WERI-Rb-1 (cell line): ENCODE measurements at regions not wholly inside any gene's neighbourhood (a gene's known extent, or its start where the extent isn't known, plus 50 kb on each side); places are given as distances from the start of the nearest gene placed in this dataset.
"Not testable (repeated sequence)": the region's sequence is repeated elsewhere in the genome, so short reads cannot be mapped to it uniquely, and the experiment has no call there.

Source experiments
- DNase-seq: peaks from one replicate; pipeline ENCODE4 v3.0.0-alpha.2; 2020
- H3K27ac ChIP-seq: fragments of 250-450 bp; sonication (Bioruptor Pico); 2 replicates; pipeline ENCODE4 v1.5.1; 2020; ENCODE audit warnings: mild to moderate bottlenecking, moderate library complexity
- H3K27me3 ChIP-seq: fragments of 250-450 bp; sonication (Bioruptor Pico); 2 replicates; pipeline ENCODE4 v1.5.1; 2021; ENCODE audit warnings: mild to moderate bottlenecking, low read depth, moderate library complexity; ENCODE audit not compliant: insufficient read depth, severe bottlenecking
- H3K36me3 ChIP-seq: fragments of 250-450 bp; sonication (Bioruptor Pico); 2 replicates; pipeline ENCODE4 v1.5.1; 2020; ENCODE audit warnings: mild to moderate bottlenecking, moderate library complexity
- H3K4me3 ChIP-seq: 2 replicates; pipeline ENCODE4 v1.5.1; 2011; ENCODE audit warnings: low read depth, mild to moderate bottlenecking, control low read depth, low read length
- H3K9me3 ChIP-seq: fragments of 250-450 bp; sonication (Bioruptor Pico); 2 replicates; pipeline ENCODE4 v1.5.1; 2021; ENCODE audit warnings: mild to moderate bottlenecking, moderate library complexity; ENCODE audit not compliant: severe bottlenecking
- TF ChIP-seq, protein P1 (sequence below): IDR thresholded peaks from 2 replicates; pipeline ENCODE4 v1.5.1; 2011; ENCODE audit warnings: low read depth, mild to moderate bottlenecking, control low read depth, inconsistent platforms, low read length

DNA sequence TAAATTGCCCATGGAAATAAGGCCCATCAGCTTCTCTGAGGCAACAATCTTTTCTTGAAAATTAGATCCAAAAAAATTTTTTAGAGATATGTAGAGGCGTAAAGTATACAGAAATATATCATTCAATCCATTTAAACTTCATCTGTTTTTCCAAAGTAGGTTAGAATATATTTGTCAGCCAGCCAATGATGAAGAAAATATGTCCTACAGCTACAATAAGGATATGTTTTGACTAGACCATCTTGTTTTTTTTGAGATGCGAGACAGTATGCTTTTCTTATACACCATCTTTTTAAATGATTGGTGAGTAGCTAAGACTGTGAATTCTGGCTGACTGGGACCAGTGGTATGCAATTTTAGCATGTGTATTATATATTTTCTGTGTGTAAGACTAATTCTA is 630.4 kb upstream of the CNTN5 start:
- Histone ChIP-seq H3K27ac (no peak overlapping the region), H3K9me3 (no peaks in the 10 kb centered on the region), H3K27me3 (no peaks in the 10 kb centered on the region), H3K4me3 (no peak overlapping the region), H3K36me3 (no peaks in the 10 kb centered on the region)
- DNase-seq: no peak
- TF ChIP-seq, protein P1, sequence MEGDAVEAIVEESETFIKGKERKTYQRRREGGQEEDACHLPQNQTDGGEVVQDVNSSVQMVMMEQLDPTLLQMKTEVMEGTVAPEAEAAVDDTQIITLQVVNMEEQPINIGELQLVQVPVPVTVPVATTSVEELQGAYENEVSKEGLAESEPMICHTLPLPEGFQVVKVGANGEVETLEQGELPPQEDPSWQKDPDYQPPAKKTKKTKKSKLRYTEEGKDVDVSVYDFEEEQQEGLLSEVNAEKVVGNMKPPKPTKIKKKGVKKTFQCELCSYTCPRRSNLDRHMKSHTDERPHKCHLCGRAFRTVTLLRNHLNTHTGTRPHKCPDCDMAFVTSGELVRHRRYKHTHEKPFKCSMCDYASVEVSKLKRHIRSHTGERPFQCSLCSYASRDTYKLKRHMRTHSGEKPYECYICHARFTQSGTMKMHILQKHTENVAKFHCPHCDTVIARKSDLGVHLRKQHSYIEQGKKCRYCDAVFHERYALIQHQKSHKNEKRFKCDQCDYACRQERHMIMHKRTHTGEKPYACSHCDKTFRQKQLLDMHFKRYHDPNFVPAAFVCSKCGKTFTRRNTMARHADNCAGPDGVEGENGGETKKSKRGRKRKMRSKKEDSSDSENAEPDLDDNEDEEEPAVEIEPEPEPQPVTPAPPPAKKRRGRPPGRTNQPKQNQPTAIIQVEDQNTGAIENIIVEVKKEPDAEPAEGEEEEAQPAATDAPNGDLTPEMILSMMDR: no peak

DNA sequence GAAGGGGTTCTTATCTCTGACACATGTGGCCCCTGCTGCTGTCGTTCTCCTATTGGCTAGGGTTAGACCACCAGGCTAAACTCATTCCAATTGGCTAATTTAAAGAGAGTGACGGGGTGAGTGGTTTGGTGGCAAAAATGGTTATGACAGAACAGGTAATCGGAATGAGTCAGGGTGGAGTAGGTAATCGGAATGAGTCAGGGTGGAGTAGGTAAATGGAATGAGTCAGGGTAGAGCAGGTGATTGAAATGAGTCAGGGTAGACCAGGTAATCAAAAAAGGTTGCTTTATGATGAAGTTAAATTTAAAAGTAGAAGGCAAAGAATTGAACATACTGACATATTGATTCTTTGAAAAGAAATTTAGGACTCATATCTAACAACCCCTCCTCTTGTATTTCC is 626.2 kb upstream of the CNTN5 start:
- H3K36me3 ChIP-seq, H3K27ac ChIP-seq, H3K4me3 ChIP-seq, H3K9me3 ChIP-seq, H3K27me3 ChIP-seq, DNase-seq: not testable (repeated sequence)

DNA sequence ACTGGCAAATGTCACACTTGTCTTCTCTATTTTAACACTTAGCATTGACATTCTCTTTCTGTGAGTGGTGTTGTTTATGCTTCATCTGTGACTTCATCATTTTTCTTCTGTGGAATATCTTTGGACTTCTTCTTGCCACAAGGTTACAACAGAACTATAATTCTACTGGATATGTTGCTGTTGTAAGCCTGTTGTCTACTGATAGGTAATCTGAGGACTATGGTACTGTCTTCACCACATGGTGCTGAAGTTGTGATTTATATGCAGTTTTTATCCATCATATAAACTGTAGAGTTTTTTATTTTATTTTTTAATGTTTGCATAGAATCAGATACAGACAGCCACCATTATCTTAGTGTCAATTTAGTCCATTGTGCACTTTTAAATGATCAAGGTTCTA is 622.2 kb upstream of the CNTN5 start:
- no peak overlapping the region for H3K4me3 ChIP-seq
- H3K27me3 ChIP-seq: no peaks in the 10 kb centered on the region
- H3K27ac ChIP-seq: no peak overlapping the region
- no peaks in the 10 kb centered on the region for H3K9me3 ChIP-seq
- TF ChIP-seq, protein P1: no peak
- DNase-seq: no peak
- H3K36me3 ChIP-seq: no peaks in the 10 kb centered on the region

DNA sequence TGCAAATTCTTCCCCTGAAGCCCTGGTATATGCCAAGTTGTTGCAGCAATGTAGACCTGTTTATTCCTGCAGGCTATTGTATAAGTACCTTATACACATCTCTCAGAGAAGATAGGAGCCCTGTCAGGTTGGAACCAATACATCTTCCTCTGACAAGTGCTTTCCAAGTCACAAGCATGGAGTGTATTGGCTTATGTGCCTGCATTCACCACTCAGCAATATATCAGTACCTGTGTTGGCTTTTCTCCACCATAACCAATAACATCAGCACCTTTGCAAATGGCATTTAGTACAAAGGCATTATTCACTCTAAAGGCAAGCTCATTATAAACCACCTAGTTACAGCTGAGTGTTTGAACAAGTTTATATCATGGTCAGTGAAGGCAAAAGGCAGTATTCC is 611.7 kb upstream of the CNTN5 start:
- no peaks in the 10 kb centered on the region for H3K36me3 ChIP-seq
- no peak overlapping the region for H3K27ac ChIP-seq
- H3K4me3 ChIP-seq: no peak overlapping the region
- DNase-seq: no peak
- TF ChIP-seq, protein P1: no peak
- H3K9me3 ChIP-seq: no peaks in the 10 kb centered on the region
- H3K27me3 ChIP-seq: no peaks in the 10 kb centered on the region

DNA sequence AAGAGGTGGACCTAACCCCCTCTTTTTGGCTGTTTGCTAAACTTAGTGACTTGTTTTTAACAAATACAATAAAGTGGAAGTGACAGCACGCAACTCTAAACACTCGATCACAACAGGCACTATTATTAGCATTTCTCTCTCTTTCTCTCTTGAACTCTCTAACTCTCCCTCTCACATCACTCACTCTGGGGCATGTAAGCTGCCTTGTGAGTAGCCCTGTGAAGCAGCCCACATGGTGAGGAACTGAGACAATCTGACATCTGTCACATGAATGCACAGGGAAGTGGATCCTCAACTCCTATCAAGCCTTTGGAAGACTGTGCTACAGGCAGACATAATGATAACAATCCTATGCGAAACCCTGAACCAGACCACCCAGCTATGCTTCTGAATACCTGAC is 609.0 kb upstream of the CNTN5 start:
- Histone ChIP-seq H3K4me3 (no peak overlapping the region), H3K27ac (no peak overlapping the region), H3K36me3 (no peaks in the 10 kb centered on the region), H3K27me3 (no peaks in the 10 kb centered on the region), H3K9me3 (no peaks in the 10 kb centered on the region)
- peak; percentile 16 for DNase-seq
- TF ChIP-seq, protein P1: no peak

DNA sequence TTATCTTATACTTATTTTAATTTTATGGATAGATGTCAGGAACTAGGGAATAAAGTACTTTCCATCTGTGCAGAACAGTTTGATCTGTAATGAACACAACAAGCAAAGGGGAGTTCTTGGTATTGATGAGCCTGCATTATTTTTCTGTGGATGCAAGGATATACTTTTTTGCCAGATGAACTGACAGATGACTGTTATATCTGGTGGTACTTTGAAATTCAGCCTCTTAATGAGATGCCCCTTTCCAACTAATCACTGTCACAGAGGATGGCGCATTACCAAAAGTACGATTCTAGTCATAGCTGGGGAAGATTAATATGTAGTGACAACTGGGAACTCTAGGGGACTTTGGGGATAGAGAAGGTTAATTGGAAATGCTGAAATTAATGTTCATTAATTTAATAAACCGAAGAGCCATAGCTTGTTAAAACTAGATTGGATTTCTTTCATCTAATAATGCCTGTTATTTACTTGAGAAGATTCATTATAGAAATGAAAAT is 603.4 kb upstream of the CNTN5 start:
- no peaks in the 10 kb centered on the region for H3K9me3 ChIP-seq
- H3K4me3 ChIP-seq: no peak overlapping the region
- TF ChIP-seq, protein P1: no peak
- no peak overlapping the region for H3K27ac ChIP-seq
- no peak for DNase-seq
- H3K27me3 ChIP-seq: no peaks in the 10 kb centered on the region
- no peaks in the 10 kb centered on the region for H3K36me3 ChIP-seq
